Right lobe of liver (tissue), 6 donors: ENCODE measurements at regions not wholly inside any gene's neighbourhood (a gene's known extent, or its start where the extent isn't known, plus 50 kb on each side); places are given as distances from the start of the nearest gene placed in this dataset.

ENCODE experiments used
- ATAC-seq, 4 donors: fragments of 200-7000 bp; cut with Tn5 transposase; one replicate each; pipeline ENCODE4 v1.9.1; 2020; ENCODE audit warnings: mild to moderate bottlenecking in 4 of 4, moderate library complexity in 4 of 4
- DNase-seq, 3 donors: peaks; one replicate each; pipeline ENCODE4 v3.0.0-alpha.2; 2020
- H3K27ac ChIP-seq, 3 donors: fragments of 200-600 bp; one replicate each; pipeline ENCODE4 v1.8.0; 2022
- H3K27me3 ChIP-seq, 2 donors: fragments of 200-600 bp; one replicate each; pipeline ENCODE4 v1.8.0; 2022
- H3K36me3 ChIP-seq, 4 donors: fragments of 200-600 bp; sonication (generic) in 1 of 4; one replicate each; pipeline versions ENCODE4 v1.5.1 to v1.8.0; 2017 to 2022; ENCODE audit warnings: control low read depth in 1 of 4
- H3K4me1 ChIP-seq, 4 donors: fragments of 200-600 bp; sonication (generic) in 1 of 4; one replicate each; pipeline versions ENCODE4 v1.5.1 to v1.8.0; 2017 to 2022; ENCODE audit warnings: control low read depth in 1 of 4
- H3K4me3 ChIP-seq, 3 donors: fragments of 200-600 bp; one replicate each; pipeline ENCODE4 v1.8.0; 2022
- H3K9me3 ChIP-seq, 4 donors: fragments of 200-600 bp; sonication (generic) in 1 of 4; one replicate each; pipeline versions ENCODE4 v1.5.1 to v1.8.0; 2017 to 2022; ENCODE audit warnings: control low read depth in 1 of 4
- POLR2A ChIP-seq: fragments of 450-650 bp; IDR thresholded peaks from one replicate; pipeline ENCODE4 v1.6.1; 2017; ENCODE audit warnings: antibody characterized with exemption, mild to moderate bottlenecking
- WGBS: methylation state at CpG from one replicate; pipeline ENCODE4 v1.1.6; 2018; ENCODE audit warnings: low coverage, low lambda C conversion rate; ENCODE audit not compliant: insufficient coverage; ENCODE audit errors: missing lambda C conversion rate; 5-methylcytosine and 5-hydroxymethylcytosine counted together
- intact Hi-C, 2 donors: fragments of 100-400 bp; cut with DNase I; formaldehyde crosslinking; loops; one replicate each; pipeline versions ENCODE4 v1.11.2 to v1.14.1; 2022
- TF ChIP-seq, protein P1 (sequence below), 4 donors: fragments of 200-600 bp in 3 of 4; fragments of 450-650 bp in 1 of 4; IDR thresholded peaks; one replicate each; pipeline versions ENCODE4 v1.5.1 to v1.8.0; 2016 to 2022; ENCODE audit warnings: antibody characterized with exemption in 4 of 4, mild to moderate bottlenecking in 2 of 4
- donor health status: DM: no; HTN: yes; CAD: no.
- donor health status: DM: no; HTN: no; CAD: no.
- donor health status: DM: no; HTN: no; CAD: no.
- donor health status: DM: no; HTN: yes; CAD: no.
- donor health status: DM: no; HTN: yes; CAD: no.

GRCh38 chr6:114955363-114955762 is 612.5 kb upstream of the HS3ST5 start:
- Histone ChIP-seq H3K4me3 (no peak overlapping the region), H3K27me3 (no peaks in the 10 kb centered on the region), H3K27ac (no peak overlapping the region), H3K9me3 (peaks cover 0 to 2% (median 0%) of the 10 kb centered on the region in 4 donors), H3K4me1 (no peaks in the 10 kb centered on the region), H3K36me3 (no peaks in the 10 kb centered on the region)
- DNase-seq (no peak), ATAC-seq (no peak)
- TF ChIP-seq POLR2A, result no peak
- TF ChIP-seq, protein P1, sequence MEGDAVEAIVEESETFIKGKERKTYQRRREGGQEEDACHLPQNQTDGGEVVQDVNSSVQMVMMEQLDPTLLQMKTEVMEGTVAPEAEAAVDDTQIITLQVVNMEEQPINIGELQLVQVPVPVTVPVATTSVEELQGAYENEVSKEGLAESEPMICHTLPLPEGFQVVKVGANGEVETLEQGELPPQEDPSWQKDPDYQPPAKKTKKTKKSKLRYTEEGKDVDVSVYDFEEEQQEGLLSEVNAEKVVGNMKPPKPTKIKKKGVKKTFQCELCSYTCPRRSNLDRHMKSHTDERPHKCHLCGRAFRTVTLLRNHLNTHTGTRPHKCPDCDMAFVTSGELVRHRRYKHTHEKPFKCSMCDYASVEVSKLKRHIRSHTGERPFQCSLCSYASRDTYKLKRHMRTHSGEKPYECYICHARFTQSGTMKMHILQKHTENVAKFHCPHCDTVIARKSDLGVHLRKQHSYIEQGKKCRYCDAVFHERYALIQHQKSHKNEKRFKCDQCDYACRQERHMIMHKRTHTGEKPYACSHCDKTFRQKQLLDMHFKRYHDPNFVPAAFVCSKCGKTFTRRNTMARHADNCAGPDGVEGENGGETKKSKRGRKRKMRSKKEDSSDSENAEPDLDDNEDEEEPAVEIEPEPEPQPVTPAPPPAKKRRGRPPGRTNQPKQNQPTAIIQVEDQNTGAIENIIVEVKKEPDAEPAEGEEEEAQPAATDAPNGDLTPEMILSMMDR (IDR thresholded peaks at IDR 0.05), result no peak
- intact Hi-C loops, result no loop called here
- WGBS, result 36% methylated on average over 1 of the region's 1 CpG

DNA sequence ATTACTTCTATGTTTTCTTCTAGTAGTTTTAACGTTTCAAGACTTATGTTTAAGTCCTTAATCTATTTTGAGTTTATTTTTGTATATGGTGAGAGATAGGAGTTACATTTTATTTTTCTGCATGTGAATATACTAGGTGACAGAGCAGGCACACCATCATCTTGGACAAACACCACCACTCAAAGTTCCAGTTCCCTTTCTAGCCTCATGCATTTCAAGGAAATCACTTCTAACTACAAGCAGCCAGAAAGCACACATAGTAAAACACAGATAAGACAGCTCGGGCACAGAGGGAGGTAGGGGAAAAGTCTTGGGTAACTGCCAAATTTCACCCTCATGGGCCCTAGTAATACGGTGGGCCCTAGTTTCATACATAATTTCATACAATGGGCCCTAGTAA is 609.4 kb upstream of the HS3ST5 start:
- no peak overlapping the region for H3K27ac ChIP-seq
- ATAC-seq (no peak), DNase-seq (no peak)
- intact Hi-C loops, result no loop called here
- H3K4me1 ChIP-seq, result no peaks in the 10 kb centered on the region
- TF ChIP-seq, protein P1 (IDR thresholded peaks at IDR 0.05), result no peak
- TF ChIP-seq POLR2A, result no peak
- H3K4me3 ChIP-seq, result no peak overlapping the region
- 47% methylated on average over 3 of the region's 3 CpGs for WGBS
- H3K9me3 ChIP-seq, result peaks cover 0 to 3% (median 0%) of the 10 kb centered on the region in 4 donors
- H3K36me3 ChIP-seq, result no peaks in the 10 kb centered on the region
- no peaks in the 10 kb centered on the region for H3K27me3 ChIP-seq

- H3K4me3 ChIP-seq, result no peak overlapping the region
- no peaks in the 10 kb centered on the region for H3K4me1 ChIP-seq
- H3K27me3 ChIP-seq, result no peaks in the 10 kb centered on the region
- no peak overlapping the region for H3K27ac ChIP-seq
- 66% methylated on average over 3 of the region's 5 CpGs for WGBS
- no peak for DNase-seq
- TF ChIP-seq POLR2A, result no peak
- no peak for ATAC-seq
- H3K9me3 ChIP-seq, result peaks cover 0 to 2% (median 0%) of the 10 kb centered on the region in 4 donors
- intact Hi-C loops, result no loop called here
- H3K36me3 ChIP-seq, result no peaks in the 10 kb centered on the region
These were observed 602.6 kb upstream of the HS3ST5 start for GRCh38 chr6:114945392-114945791.

DNA sequence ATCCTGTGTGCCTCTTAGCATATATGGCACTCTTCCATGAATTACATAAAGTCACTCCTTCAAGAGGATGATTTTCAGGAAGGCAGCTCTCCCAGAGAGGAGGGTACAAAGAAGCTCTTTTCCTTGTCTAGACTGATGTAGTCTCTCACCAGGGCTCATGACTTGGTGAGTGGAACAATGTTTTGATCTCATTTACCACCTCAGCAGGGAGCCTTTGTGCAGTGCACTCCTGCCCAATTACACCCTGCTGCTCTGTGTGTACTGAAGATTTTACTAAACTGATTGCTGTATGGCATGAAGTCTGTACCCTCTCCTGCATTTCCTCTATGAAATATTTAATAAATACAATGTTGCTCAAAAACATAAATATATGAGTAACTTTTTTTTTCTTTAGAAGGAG is 598.3 kb upstream of the HS3ST5 start:
- DNase-seq (no peak), ATAC-seq (no peak)
- Histone ChIP-seq H3K27ac (no peak overlapping the region), H3K9me3 (no peaks in the 10 kb centered on the region), H3K4me1 (no peaks in the 10 kb centered on the region), H3K36me3 (no peaks in the 10 kb centered on the region), H3K4me3 (no peak overlapping the region), H3K27me3 (no peaks in the 10 kb centered on the region)
- intact Hi-C loops, result no loop called here
- TF ChIP-seq, protein P1 (IDR thresholded peaks at IDR 0.05), result no peak

DNA sequence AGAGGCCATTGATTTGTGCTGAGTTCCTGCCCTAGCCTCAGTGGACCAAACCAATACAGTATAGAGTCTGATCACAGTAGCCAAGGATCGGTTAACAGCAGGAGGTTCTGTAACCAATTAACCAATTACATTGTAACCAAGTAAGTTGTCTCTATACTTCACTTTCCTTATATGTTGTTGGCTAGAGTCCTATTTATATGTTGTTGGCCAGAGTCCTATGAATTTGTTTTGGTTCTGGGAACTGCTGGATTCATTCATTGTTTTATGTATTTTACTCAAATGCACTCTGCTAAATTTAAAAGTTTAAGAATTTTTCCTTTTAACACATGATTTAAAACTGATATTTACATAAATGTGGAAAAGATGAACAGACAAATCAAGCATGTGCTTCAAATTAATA is 597.4 kb upstream of the HS3ST5 start:
- 67% methylated on average over 1 of the region's 1 CpG for WGBS
- TF ChIP-seq, protein P1 (IDR thresholded peaks at IDR 0.05), result no peak
- TF ChIP-seq POLR2A, result no peak
- no peak for DNase-seq
- intact Hi-C loops, result no loop called here
- Histone ChIP-seq H3K9me3 (no peaks in the 10 kb centered on the region), H3K4me3 (no peak overlapping the region), H3K27ac (no peak overlapping the region), H3K27me3 (no peaks in the 10 kb centered on the region), H3K36me3 (no peaks in the 10 kb centered on the region), H3K4me1 (no peaks in the 10 kb centered on the region)
- ATAC-seq, result no peak
